ENCODE measurements at regions not wholly inside any gene's neighbourhood (a gene's known extent, or its start where the extent isn't known, plus 50 kb on each side); places are given as distances from the start of the nearest gene placed in this dataset.
A peak's percentile ranks its signal among the peaks of the same experiment; 100 is the strongest.
"Not testable (repeated sequence)": the region's sequence is repeated elsewhere in the genome, so short reads cannot be mapped to it uniquely, and the experiment has no call there.

DNA sequence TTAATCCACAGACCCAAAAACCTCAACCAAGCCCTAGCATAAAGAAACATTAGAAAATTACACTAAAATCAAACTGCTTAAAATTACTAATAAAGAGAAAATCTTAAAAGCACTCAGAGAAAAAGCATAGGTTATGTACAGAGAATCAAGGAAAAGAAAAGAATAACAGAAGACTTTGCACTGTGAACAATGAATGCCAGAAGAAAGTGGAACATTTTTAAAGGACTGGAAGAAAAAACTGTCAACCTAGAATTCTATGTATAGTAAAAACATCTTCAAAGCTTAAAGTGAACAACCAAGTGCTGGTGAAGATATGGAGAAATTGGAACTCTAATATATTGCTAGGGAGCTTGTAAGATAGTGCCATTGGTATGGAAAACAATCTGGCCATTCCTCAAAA, 82.7 kb upstream of the SLC6A11 start:
- DNase-seq = no peak
- Mint-ChIP-seq H3K27me3 (peaks cover 34% of the 10 kb centered on the region), H3K4me3 (no peak overlapping the region), H3K4me1 (peaks cover 3% of the 10 kb centered on the region), H3K27ac (no peak overlapping the region), H3K9me3 (peaks cover 14% of the 10 kb centered on the region), H3K36me3 (ENCODE audit: low read depth) (no peaks in the 10 kb centered on the region)
- ChIA-PET POLR2A (no interaction called here), CTCF (no interaction called here)

DNA sequence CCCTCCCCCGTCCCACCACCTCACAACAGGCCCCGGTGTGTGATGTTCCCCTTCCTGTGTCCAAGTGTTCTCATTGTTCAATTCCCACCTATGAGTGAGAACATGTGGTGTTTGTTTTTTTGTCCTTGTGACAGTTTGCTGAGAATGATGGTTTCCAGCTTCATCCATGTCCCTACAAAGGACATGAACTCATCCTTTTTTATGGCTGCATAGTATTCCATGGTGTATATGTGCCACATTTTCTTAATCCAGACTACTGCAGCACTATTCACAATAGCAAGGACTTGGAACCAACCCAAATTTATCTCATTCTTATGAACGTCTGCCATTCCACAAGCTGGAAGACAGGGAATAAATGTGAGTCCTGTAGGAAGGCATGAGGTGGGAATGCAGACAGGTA, 79.6 kb upstream of the SLC6A11 start:
- H3K27me3 Mint-ChIP-seq = peaks cover 29% of the 10 kb centered on the region
- H3K27ac Mint-ChIP-seq; H3K36me3 Mint-ChIP-seq (ENCODE audit: low read depth); POLR2A ChIA-PET; H3K4me1 Mint-ChIP-seq; H3K4me3 Mint-ChIP-seq; CTCF ChIA-PET; DNase-seq: not testable (repeated sequence)
- peaks cover 14% of the 10 kb centered on the region for H3K9me3 Mint-ChIP-seq

DNA sequence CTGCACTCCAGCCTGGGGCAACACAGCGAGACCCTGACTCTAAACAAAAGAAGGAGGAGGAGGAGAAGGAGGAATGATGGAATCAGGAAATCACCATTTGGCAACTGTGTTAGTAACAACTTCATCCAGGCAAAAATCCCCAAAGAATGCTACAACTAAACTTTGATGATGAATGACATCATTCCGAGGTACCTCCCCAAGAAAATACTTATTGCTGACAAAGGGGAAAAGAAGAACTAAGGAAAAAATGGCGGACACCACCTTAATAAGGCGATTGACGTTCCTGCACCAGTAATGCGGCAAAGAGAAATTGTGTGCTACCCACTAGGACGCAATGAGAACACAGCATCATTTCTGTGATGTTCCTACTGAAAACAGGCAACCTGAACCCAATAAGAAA, 78.2 kb upstream of the SLC6A11 start:
- no peaks in the 10 kb centered on the region for H3K36me3 Mint-ChIP-seq (ENCODE audit: low read depth)
- H3K4me3 Mint-ChIP-seq = no peak overlapping the region
- ChIA-PET CTCF (interaction anchor here (1.0 to 2.7 kb wide), 4 partner anchors 9 to 222 kb away, joined by 3 to 8 read pairs (median 3); no protein-coding TSS in a partner anchor), POLR2A (no interaction called here)
- peaks cover 9% of the 10 kb centered on the region for H3K4me1 Mint-ChIP-seq
- no peak overlapping the region for H3K27ac Mint-ChIP-seq
- H3K27me3 Mint-ChIP-seq = peaks cover 29% of the 10 kb centered on the region
- DNase-seq = no peak
- peaks cover 11% of the 10 kb centered on the region for H3K9me3 Mint-ChIP-seq

DNA sequence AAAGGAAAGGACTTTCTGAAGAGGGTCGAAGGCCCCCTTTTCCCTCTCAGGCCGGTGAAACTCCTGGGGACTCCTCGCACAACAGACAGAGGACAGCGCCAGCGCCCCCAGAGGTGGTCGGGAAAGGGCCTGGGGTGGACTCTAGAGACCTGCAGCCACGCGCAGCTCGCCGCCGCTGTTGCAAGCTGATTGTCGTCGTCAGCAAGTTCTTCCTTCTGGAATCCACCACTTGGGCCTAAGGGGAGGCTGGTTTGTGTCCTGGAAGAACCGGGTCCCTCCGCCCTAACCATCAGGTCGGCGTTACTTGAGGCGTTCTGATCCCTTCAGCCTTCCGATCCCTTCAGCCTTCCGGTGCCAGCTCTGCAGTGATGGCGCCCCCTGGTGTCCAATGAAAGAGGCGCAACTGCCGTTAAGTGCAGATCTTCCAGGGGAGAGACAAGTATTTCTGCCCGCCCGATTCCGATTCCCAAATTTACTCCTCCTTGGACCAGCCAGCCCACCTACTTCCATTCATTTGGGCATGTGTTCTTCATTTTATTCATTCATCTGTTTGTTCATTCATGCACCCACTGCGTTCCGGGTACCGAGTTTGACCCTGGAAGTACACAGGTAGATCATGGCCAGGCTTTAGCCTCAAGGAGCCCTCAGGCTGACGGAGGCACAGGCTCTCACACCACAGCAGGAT, 77.2 kb upstream of the SLC6A11 start:
- H3K9me3 Mint-ChIP-seq = peaks cover 5% of the 10 kb centered on the region
- H3K36me3 Mint-ChIP-seq (ENCODE audit: low read depth) = no peaks in the 10 kb centered on the region
- no peak overlapping the region for H3K27ac Mint-ChIP-seq
- ChIA-PET POLR2A (no interaction called here), CTCF (interaction anchor here (0.6 to 2.7 kb wide), 12 partner anchors 10 to 651 kb away, joined by 3 to 8 read pairs (median 3); no protein-coding TSS in a partner anchor)
- peak; percentile 75 for DNase-seq
- H3K27me3 Mint-ChIP-seq = peaks cover 29% of the 10 kb centered on the region
- no peak overlapping the region for H3K4me3 Mint-ChIP-seq
- H3K4me1 Mint-ChIP-seq = peaks cover 9% of the 10 kb centered on the region

DNA sequence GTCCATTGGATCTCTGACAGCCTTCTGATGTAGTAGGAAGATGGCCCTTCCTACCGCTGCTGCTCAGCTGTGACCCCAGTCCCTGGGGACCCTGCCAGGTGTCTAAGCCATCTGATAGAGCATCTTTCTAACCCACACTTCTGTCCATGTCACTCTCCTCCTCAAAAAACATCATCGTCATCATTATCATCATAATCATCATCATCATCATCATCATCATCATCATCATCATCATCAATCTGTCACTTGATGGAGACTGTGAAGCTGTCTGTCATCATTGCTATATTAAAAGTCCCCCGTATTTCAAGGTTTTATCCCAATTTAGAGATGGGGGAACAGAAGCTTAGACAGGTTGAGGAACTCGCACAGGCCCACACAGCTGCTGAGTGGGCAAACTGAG, 75.1 kb upstream of the SLC6A11 start:
- Mint-ChIP-seq H3K4me1 (peaks cover 9% of the 10 kb centered on the region), H3K27me3 (peaks cover 16% of the 10 kb centered on the region), H3K27ac (no peak overlapping the region), H3K9me3 (no peaks in the 10 kb centered on the region), H3K4me3 (no peak overlapping the region), H3K36me3 (ENCODE audit: low read depth) (no peaks in the 10 kb centered on the region)
- CTCF ChIA-PET = no interaction called here
- POLR2A ChIA-PET = no interaction called here
- DNase-seq = no peak

DNA sequence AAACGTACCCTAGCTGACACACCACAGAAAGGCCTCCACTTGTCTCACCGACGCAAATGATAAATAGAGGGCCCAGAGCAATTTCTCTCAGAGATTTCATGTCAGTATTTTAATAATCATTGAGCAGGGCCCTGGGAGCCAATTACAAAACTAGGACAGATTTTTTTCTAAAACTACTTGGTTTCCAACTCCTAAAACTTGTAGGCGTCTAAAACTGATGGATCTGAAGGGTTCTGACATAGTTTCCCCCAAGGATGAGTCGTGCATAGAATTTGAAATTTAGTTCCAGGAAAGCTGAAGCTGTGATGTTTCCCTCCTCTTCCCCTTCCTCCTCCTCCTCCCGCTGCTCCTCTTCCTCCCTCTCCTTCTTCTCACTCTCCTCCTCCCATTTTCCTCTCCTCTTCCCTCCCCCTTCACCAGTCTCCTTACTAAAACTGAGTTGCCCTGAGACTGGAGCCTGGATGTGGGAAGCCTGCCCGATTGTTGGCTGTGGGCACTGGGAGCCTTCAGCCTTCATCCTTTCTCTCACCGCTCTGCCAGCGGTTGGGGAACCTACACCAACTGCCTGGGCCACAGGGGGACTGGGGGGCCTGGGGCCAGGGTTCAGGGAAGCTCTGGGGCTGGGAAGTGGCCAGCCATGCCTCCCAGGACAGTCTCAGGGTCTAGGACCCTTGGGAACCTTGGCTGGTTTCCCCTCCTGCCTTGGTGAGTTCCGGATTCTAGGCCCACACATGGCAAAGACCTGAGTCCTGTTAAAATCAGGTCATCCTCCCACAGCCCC, 73.9 kb upstream of the SLC6A11 start:
- Mint-ChIP-seq H3K36me3 (ENCODE audit: low read depth) (no peaks in the 10 kb centered on the region), H3K4me3 (no peak overlapping the region), H3K27ac (no peak overlapping the region), H3K9me3 (no peaks in the 10 kb centered on the region), H3K27me3 (peaks cover 15% of the 10 kb centered on the region), H3K4me1 (peaks cover 9% of the 10 kb centered on the region)
- ChIA-PET POLR2A (no interaction called here), CTCF (no interaction called here)
- DNase-seq = no peak

DNA sequence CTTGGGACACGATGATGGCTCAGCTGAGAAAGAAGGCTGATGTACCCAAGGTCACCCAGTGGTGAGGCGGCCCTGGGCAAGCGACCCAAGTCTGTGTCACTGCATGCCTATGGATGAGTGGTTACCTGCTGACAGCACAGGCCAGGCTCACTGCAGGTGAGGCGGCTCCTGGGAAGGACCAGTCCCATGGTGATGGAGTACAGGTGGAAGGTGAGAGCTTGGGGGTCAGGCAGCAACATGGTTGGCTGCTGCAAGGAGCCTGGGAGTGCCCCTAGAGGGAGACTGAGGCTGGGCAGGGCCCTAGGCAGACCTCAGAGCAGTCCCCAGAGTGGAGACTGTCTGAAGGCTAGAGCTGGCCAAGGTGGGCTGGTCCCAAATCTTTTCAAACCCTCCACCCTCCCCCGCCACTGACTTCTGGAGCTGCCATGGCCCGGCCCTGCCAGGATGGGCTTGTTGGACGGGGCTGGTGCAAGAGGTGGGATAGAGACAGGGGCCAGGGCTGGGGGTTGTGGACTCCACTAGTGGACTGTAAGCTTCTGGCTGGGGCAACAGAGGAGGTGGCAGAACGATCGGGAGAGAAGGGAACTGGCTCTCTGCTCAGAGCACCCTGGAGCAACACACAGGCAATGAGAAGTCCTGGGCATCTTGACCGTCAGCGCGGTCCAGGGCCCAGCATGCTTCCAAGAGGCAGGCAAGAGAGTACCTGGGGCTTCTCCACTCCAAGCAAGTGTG, 72.5 kb upstream of the SLC6A11 start:
- Mint-ChIP-seq H3K4me3 (no peak overlapping the region), H3K36me3 (ENCODE audit: low read depth) (no peaks in the 10 kb centered on the region), H3K4me1 (peaks cover 5% of the 10 kb centered on the region), H3K27me3 (peaks cover 3% of the 10 kb centered on the region), H3K9me3 (no peaks in the 10 kb centered on the region), H3K27ac (no peak overlapping the region)
- ChIA-PET POLR2A (no interaction called here), CTCF (interaction anchor here (1.0 kb wide), 1 partner anchor 9 kb away, joined by 3 read pairs; no protein-coding TSS in a partner anchor)
- no peak for DNase-seq

DNA sequence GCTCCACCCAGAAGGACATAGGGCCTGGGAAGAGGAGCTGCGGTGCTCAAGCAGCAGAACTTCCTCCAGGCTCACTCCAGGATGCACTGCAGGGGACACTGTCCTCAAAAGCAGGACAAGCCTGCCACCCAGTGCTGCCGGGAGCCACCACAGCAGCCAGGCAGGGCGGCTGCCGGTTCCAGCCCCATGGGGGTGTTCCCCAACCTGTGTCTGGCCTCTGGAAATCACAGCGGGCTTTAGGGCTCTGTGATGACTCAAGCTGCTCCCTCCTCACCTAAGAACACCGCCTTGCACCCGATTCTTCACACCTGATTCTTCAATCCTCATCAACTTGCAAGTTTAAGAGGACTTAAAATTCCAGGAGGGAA, 71.9 kb upstream of the SLC6A11 start:
- peak; percentile 31 for DNase-seq
- Mint-ChIP-seq H3K9me3 (no peaks in the 10 kb centered on the region), H3K27me3 (peaks cover 4% of the 10 kb centered on the region), H3K27ac (no peak overlapping the region), H3K36me3 (ENCODE audit: low read depth) (no peaks in the 10 kb centered on the region), H3K4me1 (peaks cover under 1% of the 10 kb centered on the region), H3K4me3 (no peak overlapping the region)
- POLR2A ChIA-PET = no interaction called here
- CTCF ChIA-PET = interaction anchor here (1.0 kb wide), 1 partner anchor 9 kb away, joined by 3 read pairs; no protein-coding TSS in a partner anchor

DNA sequence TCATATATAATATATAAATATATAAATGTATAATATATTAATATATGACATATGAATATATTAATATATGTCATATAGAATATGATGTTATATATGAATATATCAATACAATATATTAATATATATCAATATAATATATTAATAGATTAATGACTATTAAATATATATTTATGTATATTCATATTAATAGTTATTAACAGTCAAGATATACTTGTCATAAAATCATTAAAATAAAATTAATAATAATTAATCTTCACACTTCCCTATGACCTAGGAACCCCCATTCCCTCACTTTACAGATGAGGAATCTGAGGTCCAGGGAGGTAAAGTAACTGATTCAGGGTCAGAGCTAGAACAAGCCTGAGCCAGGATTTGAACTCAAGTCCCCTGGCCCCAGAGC, 70.6 kb upstream of the SLC6A11 start:
- no peaks in the 10 kb centered on the region for H3K36me3 Mint-ChIP-seq (ENCODE audit: low read depth)
- H3K4me1 Mint-ChIP-seq = no peaks in the 10 kb centered on the region
- H3K27me3 Mint-ChIP-seq = peaks cover 4% of the 10 kb centered on the region
- CTCF ChIA-PET = no interaction called here
- DNase-seq = no peak
- no peak overlapping the region for H3K4me3 Mint-ChIP-seq
- H3K9me3 Mint-ChIP-seq = no peaks in the 10 kb centered on the region
- POLR2A ChIA-PET = no interaction called here
- H3K27ac Mint-ChIP-seq = no peak overlapping the region

DNA sequence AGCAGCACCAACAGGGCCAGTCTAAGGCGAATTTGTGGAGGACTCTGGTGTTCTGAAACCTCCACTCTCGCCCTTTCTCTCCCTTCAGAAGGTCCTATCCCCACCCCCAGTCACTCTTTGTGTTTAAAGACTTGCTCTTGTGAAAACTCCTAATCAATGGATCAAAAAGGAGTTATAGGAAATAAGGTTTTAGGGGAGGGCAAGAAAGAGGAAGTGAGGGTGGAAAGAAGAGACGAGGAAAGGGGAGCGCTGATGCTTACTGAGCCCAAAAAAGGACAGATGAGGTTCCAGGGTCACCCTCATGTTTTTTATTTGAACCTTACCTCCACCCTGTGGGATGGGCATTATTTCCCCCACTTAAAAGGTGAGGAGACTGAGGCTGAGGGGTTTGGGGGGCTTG, 70.0 kb upstream of the SLC6A11 start:
- ChIA-PET POLR2A (no interaction called here), CTCF (no interaction called here)
- Mint-ChIP-seq H3K4me1 (no peaks in the 10 kb centered on the region), H3K9me3 (no peaks in the 10 kb centered on the region), H3K4me3 (no peak overlapping the region), H3K36me3 (ENCODE audit: low read depth) (no peaks in the 10 kb centered on the region), H3K27ac (no peak overlapping the region), H3K27me3 (peaks cover 4% of the 10 kb centered on the region)
- no peak for DNase-seq

DNA sequence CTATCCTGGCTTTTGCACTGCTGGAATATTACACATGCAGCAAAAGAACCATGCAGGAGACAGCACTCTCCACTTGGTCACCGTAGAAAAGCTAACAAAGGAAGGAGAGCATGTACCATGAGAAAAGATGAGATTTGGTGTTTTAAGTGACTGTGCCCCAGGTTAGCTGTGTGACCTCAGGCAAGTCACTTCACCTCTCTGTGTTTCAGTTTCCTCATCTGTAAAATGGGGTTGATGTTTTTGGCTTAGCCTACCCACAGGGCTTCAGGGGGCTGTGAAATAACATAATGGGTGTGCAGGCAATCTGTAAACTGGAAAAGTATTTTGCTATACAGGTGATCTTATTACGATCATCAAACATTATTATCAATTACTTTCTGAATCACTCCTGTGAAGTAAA, 69.3 kb upstream of the SLC6A11 start:
- CTCF ChIA-PET = no interaction called here
- no peaks in the 10 kb centered on the region for H3K4me1 Mint-ChIP-seq
- H3K36me3 Mint-ChIP-seq (ENCODE audit: low read depth) = no peaks in the 10 kb centered on the region
- DNase-seq = no peak
- H3K27me3 Mint-ChIP-seq = peaks cover 4% of the 10 kb centered on the region
- POLR2A ChIA-PET = no interaction called here
- no peak overlapping the region for H3K4me3 Mint-ChIP-seq
- no peaks in the 10 kb centered on the region for H3K9me3 Mint-ChIP-seq
- H3K27ac Mint-ChIP-seq = no peak overlapping the region

DNA sequence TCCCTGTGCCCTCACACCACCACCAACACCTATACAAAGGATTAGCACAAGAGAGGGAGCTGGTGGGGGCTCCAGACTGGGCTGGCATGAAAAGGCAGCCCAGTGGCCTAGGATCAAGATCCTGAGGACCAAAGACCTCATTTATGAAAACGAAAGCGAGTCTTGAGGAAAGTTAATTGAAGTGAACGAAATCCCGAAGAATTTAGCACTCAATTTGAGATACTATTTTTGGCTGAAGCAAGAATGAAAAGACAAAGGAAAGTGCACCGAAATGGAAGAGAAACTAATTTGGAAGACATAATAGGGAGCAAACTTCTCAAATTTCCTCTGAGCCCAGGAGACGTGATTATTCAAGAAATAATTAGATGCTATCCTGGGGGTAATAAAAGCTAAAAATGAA, 68.7 kb upstream of the SLC6A11 start:
- no peaks in the 10 kb centered on the region for H3K4me1 Mint-ChIP-seq
- no peak overlapping the region for H3K4me3 Mint-ChIP-seq
- ChIA-PET POLR2A (no interaction called here), CTCF (interaction anchor here (2.0 kb wide), 1 partner anchor 8 kb away, joined by 8 read pairs; no protein-coding TSS in a partner anchor)
- H3K36me3 Mint-ChIP-seq (ENCODE audit: low read depth) = no peaks in the 10 kb centered on the region
- DNase-seq = no peak
- H3K27me3 Mint-ChIP-seq = peaks cover 4% of the 10 kb centered on the region
- no peaks in the 10 kb centered on the region for H3K9me3 Mint-ChIP-seq
- no peak overlapping the region for H3K27ac Mint-ChIP-seq

DNA sequence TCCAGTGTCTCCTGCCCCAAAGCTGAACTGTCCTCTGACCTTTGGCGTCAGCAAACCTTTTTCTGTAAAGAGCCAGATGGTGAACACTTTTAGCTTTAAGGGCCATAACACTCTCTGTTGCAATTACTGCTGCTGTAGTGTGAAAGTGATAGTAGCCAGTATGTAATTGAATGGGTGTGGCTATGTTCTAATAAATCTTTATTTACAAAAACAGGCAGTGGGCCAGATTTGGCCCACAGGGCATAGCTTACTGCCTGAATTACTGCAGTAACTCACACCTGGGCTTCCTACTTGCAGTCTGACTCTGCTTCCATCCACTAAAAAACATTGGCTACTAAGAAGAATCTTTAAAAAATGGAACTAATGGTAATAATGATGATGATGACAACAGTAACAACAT, 68.0 kb upstream of the SLC6A11 start:
- no peak for DNase-seq
- Mint-ChIP-seq H3K27me3 (peaks cover 6% of the 10 kb centered on the region), H3K27ac (no peak overlapping the region), H3K9me3 (no peaks in the 10 kb centered on the region), H3K4me3 (no peak overlapping the region), H3K4me1 (no peaks in the 10 kb centered on the region), H3K36me3 (ENCODE audit: low read depth) (no peaks in the 10 kb centered on the region)
- ChIA-PET CTCF (interaction anchor here (1.1 to 2.0 kb wide), 2 partner anchors 9 kb away, joined by 3 to 8 read pairs; no protein-coding TSS in a partner anchor), POLR2A (no interaction called here)

Measured in activated CD4-positive, alpha-beta T cell treated with anti-CD3 and anti-CD28 coated beads, Interleukin-2, amount 10 ng/mL, durations not matched to agents 7 days and 5 days (primary cell).